H1 (cell line): ENCODE measurements at regions not wholly inside any gene's neighbourhood (a gene's known extent, or its start where the extent isn't known, plus 50 kb on each side); places are given as distances from the start of the nearest gene placed in this dataset.

Experiments
- BRCA1 ChIP-seq: IDR thresholded peaks from 2 replicates; pipeline ENCODE4 v1.6.1; 2012; ENCODE audit warnings: low read depth, low read length, improper control_type of control experiment
- CREB1 ChIP-seq: IDR thresholded peaks from 2 replicates; pipeline ENCODE4 v1.6.1; 2012; ENCODE audit warnings: inconsistent platforms
- EP300 ChIP-seq, 2 experiments: IDR thresholded peaks; 1 replicate in 1 of 2; 2 replicates in 1 of 2; pipeline ENCODE4 v1.6.1; 2011 to 2012; ENCODE audit warnings: low read depth in 2 of 2, low read length in 2 of 2, mild to moderate bottlenecking in 2 of 2, borderline replicate concordance in 1 of 2, inconsistent platforms in 1 of 2, moderate library complexity in 1 of 2
- EZH2 ChIP-seq: fragments of 200-600 bp; sonication (generic); IDR thresholded peaks from 2 replicates; pipeline ENCODE4 v1.7.1; 2012; ENCODE audit warnings: low read depth, mild to moderate bottlenecking, moderate library complexity, low read length, inconsistent platforms; ENCODE audit not compliant: severe bottlenecking
- JUND ChIP-seq: IDR thresholded peaks from 2 replicates; pipeline ENCODE4 v1.6.1; 2011; ENCODE audit warnings: mild to moderate bottlenecking, improper control_type of control experiment, low read length
- MAX ChIP-seq: IDR thresholded peaks from 2 replicates; pipeline ENCODE4 v1.6.1; 2012; ENCODE audit warnings: inconsistent platforms
- POLR2A ChIP-seq, 2 experiments: IDR thresholded peaks; 1 replicate in 1 of 2; 2 replicates in 1 of 2; pipeline ENCODE4 v1.6.1; 2011; ENCODE audit warnings: low read depth in 2 of 2, low read length in 2 of 2, mild to moderate bottlenecking in 2 of 2; ENCODE audit errors: control extremely low read depth in 1 of 2
- RAD21 ChIP-seq, 2 experiments: IDR thresholded peaks in 1 of 2; conservative IDR thresholded peaks in 1 of 2; 2 replicates each; pipeline ENCODE4 v1.6.1; 2011; ENCODE audit warnings: low read depth in 2 of 2, low read length in 2 of 2, improper control_type of control experiment in 1 of 2, inconsistent platforms in 1 of 2, mild to moderate bottlenecking in 1 of 2, moderate library complexity in 1 of 2
- RBBP5 ChIP-seq: IDR thresholded peaks from 2 replicates; pipeline ENCODE4 v1.7.1; 2012; ENCODE audit warnings: low read depth, mild to moderate bottlenecking, inconsistent platforms, low read length, moderate library complexity, borderline replicate concordance
- RFX5 ChIP-seq: IDR thresholded peaks from 2 replicates; pipeline ENCODE4 v1.6.1; 2011; ENCODE audit warnings: low read depth, low read length, improper control_type of control experiment, borderline replicate concordance
- SP2 ChIP-seq: IDR thresholded peaks from 2 replicates; pipeline ENCODE4 v1.6.1; 2012; ENCODE audit warnings: mild to moderate bottlenecking, low read length, inconsistent platforms
- SUZ12 ChIP-seq: fragments of 200-600 bp; sonication (generic); IDR thresholded peaks from 2 replicates; pipeline ENCODE4 v1.6.1; 2012; ENCODE audit warnings: mild to moderate bottlenecking, inconsistent platforms, low read length, moderate library complexity, mixed read lengths
- TAF1 ChIP-seq: IDR thresholded peaks from 2 replicates; pipeline ENCODE4 v1.6.1; 2011; ENCODE audit warnings: mild to moderate bottlenecking, low read depth, low read length
- TF ChIP-seq, protein P1 (sequence below), 3 experiments: IDR thresholded peaks; 1 replicate in 2 of 3; 2 replicates in 1 of 3; pipeline versions ENCODE4 v1.5.1 to v1.6.1; 2011; ENCODE audit warnings: low read length in 3 of 3, mild to moderate bottlenecking in 3 of 3, inconsistent platforms in 2 of 3, low read depth in 1 of 3, moderate library complexity in 1 of 3; ENCODE audit not compliant: insufficient read depth in 1 of 3; ENCODE audit errors: control extremely low read depth in 1 of 3

GRCh38 chr11:106520146-106520912 is 442.9 kb downstream of the AASDHPPT start:
- TF ChIP-seq, protein P1, sequence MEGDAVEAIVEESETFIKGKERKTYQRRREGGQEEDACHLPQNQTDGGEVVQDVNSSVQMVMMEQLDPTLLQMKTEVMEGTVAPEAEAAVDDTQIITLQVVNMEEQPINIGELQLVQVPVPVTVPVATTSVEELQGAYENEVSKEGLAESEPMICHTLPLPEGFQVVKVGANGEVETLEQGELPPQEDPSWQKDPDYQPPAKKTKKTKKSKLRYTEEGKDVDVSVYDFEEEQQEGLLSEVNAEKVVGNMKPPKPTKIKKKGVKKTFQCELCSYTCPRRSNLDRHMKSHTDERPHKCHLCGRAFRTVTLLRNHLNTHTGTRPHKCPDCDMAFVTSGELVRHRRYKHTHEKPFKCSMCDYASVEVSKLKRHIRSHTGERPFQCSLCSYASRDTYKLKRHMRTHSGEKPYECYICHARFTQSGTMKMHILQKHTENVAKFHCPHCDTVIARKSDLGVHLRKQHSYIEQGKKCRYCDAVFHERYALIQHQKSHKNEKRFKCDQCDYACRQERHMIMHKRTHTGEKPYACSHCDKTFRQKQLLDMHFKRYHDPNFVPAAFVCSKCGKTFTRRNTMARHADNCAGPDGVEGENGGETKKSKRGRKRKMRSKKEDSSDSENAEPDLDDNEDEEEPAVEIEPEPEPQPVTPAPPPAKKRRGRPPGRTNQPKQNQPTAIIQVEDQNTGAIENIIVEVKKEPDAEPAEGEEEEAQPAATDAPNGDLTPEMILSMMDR (IDR thresholded peaks at IDR 0.05; ENCODE audit: control extremely low read depth in 1 of 3, insufficient read depth in 1 of 3, low read depth in 1 of 3, low read length in 3 of 3) = no peak
- no peak for TF ChIP-seq TAF1
- TF ChIP-seq JUND = no peak
- no peak for TF ChIP-seq MAX
- TF ChIP-seq EP300 (IDR thresholded peaks at IDR 0.05; ENCODE audit: borderline replicate concordance in 1 of 2, low read depth in 2 of 2, low read length in 2 of 2) = no peak
- TF ChIP-seq CREB1 = no peak
- TF ChIP-seq SP2 = no peak
- TF ChIP-seq SUZ12 = no peak
- TF ChIP-seq POLR2A (IDR thresholded peaks at IDR 0.05; ENCODE audit: control extremely low read depth in 1 of 2, low read depth in 2 of 2, low read length in 2 of 2) = no peak
- no peak for TF ChIP-seq EZH2
- no peak for TF ChIP-seq RBBP5
- TF ChIP-seq RFX5 = no peak
- TF ChIP-seq RAD21 (IDR thresholded peaks at IDR 0.05 in 1 of 2, conservative IDR thresholded peaks at IDR 0.05 in 1 of 2; ENCODE audit: low read depth in 2 of 2, low read length in 2 of 2) = no peak
- TF ChIP-seq BRCA1 = no peak
